H1 (cell line): ENCODE measurements at regions not wholly inside any gene's neighbourhood (a gene's known extent, or its start where the extent isn't known, plus 50 kb on each side); places are given as distances from the start of the nearest gene placed in this dataset.

Source experiments
- CTCF ChIA-PET: fragments of 300-600 bp; sonication (Branson Sonifier 250); formaldehyde crosslinking; loops from one replicate; lab custom pipeline; 2021; ENCODE audit not compliant: partially characterized antibody; lab: Charles Lee
- POLR2A ChIA-PET: fragments of 300-600 bp; sonication (Branson Sonifier 250); formaldehyde crosslinking; loops from one replicate; lab custom pipeline; 2021; ENCODE audit warnings: inconsistent platforms; ENCODE audit not compliant: partially characterized antibody; lab: Charles Lee
- DNase-seq, 2 experiments: peaks; one replicate each; pipeline versions ENCODE4 v3.0.0 to v3.0.0-alpha.2; 2010 to 2022; ENCODE audit warnings: low spot score in 2 of 2, low read depth in 1 of 2, mixed read lengths in 1 of 2
- FAIRE-seq: peaks from 2 replicates; lab custom pipeline; 2011; peaks lifted over from hg19 to GRCh38; lab: Jason Lieb, UNC
- H2AFZ ChIP-seq: 2 replicates; pipeline ENCODE4 v1.8.1; 2012; ENCODE audit warnings: low read length, inconsistent platforms
- H2AK5ac ChIP-seq: 2 replicates; pipeline ENCODE4 v1.6.1; 2013; ENCODE audit warnings: low read depth, low read length
- H2BK120ac ChIP-seq: replicated peaks from 2 replicates; pipeline ENCODE3; 2013; ENCODE audit warnings: low read depth, low read length, inconsistent platforms
- H2BK12ac ChIP-seq: 2 replicates; pipeline ENCODE4 v1.6.1; 2013; ENCODE audit warnings: low read depth, low read length
- H2BK15ac ChIP-seq: 2 replicates; pipeline ENCODE4 v1.6.1; 2013; ENCODE audit warnings: low read length
- H2BK20ac ChIP-seq: 2 replicates; pipeline ENCODE4 v1.6.1; 2013; ENCODE audit warnings: low read length
- H2BK5ac ChIP-seq: 2 replicates; pipeline ENCODE4 v1.6.1; 2013; ENCODE audit warnings: low read depth, low read length
- H3K14ac ChIP-seq: 2 replicates; pipeline ENCODE4 v1.6.1; 2013; ENCODE audit warnings: inconsistent platforms; ENCODE audit not compliant: insufficient read length
- H3K18ac ChIP-seq: 2 replicates; pipeline ENCODE4 v1.6.1; 2013; ENCODE audit warnings: low read length; ENCODE audit errors: extremely low read depth
- H3K23ac ChIP-seq: 2 replicates; pipeline ENCODE4 v1.6.1; 2013; ENCODE audit warnings: inconsistent platforms; ENCODE audit not compliant: insufficient read length
- H3K23me2 ChIP-seq: 2 replicates; pipeline ENCODE4 v1.6.1; 2013; ENCODE audit warnings: low read depth, low read length
- H3K27ac ChIP-seq: 2 replicates; pipeline ENCODE4 v1.6.1; 2011; ENCODE audit warnings: low read depth, low read length, inconsistent platforms
- H3K27me3 ChIP-seq, 4 experiments: replicated peaks in 1 of 4; 1 replicate in 1 of 4; 2 replicates in 3 of 4; pipeline versions ENCODE4 v1.6.1 to v1.8.1; 2011 to 2013; ENCODE audit warnings: low read length in 3 of 4, mild to moderate bottlenecking in 3 of 4, inconsistent platforms in 2 of 4, mixed read lengths in 2 of 4, moderate library complexity in 1 of 4; ENCODE audit not compliant: control insufficient read depth in 3 of 4, insufficient read depth in 3 of 4; ENCODE audit errors: extremely low read depth in 1 of 4
- H3K36me3 ChIP-seq, 4 experiments: 2 replicates each; pipeline versions ENCODE4 v1.6.1 to v1.8.1; 2011 to 2013; ENCODE audit warnings: mild to moderate bottlenecking in 4 of 4, low read length in 3 of 4, moderate library complexity in 2 of 4, control low read depth in 1 of 4, inconsistent platforms in 1 of 4; ENCODE audit not compliant: insufficient read depth in 4 of 4, control insufficient read depth in 2 of 4
- H3K4ac ChIP-seq: replicated peaks from 2 replicates; pipeline ENCODE3; 2013; ENCODE audit warnings: low read length, low read depth, mixed read lengths, inconsistent platforms; ENCODE audit not compliant: insufficient read length
- H3K4me1 ChIP-seq, 4 experiments: replicated peaks in 1 of 4; 1 replicate in 1 of 4; 2 replicates in 3 of 4; pipeline versions ENCODE4 v1.6.1 to v1.8.1; 2011 to 2013; ENCODE audit warnings: low read length in 3 of 4, inconsistent platforms in 2 of 4, mixed read lengths in 1 of 4; ENCODE audit not compliant: insufficient read depth in 4 of 4, control insufficient read depth in 3 of 4
- H3K4me2 ChIP-seq, 2 experiments: 2 replicates each; pipeline versions ENCODE4 v1.6.1 to v1.8.1; 2011 to 2013; ENCODE audit warnings: low read depth in 2 of 2, low read length in 2 of 2, control low read depth in 1 of 2, inconsistent platforms in 1 of 2, mild to moderate bottlenecking in 1 of 2; ENCODE audit not compliant: insufficient read depth in 1 of 2
- H3K4me3 ChIP-seq, 4 experiments: fragments of 200-600, 300-600 bp in 1 of 4; sonication (generic), shearing (Covaris generic), sonication (Bioruptor Twin) in 1 of 4; 2 replicates each; pipeline versions ENCODE4 v1.5.1 to v1.8.1; 2011 to 2016; ENCODE audit warnings: low read length in 4 of 4, low read depth in 3 of 4, control low read depth in 2 of 4, inconsistent platforms in 2 of 4, mild to moderate bottlenecking in 2 of 4, mixed read lengths in 1 of 4, moderate library complexity in 1 of 4; ENCODE audit not compliant: insufficient read depth in 2 of 4; ENCODE audit errors: extremely low read depth in 1 of 4
- H3K56ac ChIP-seq: replicated peaks from 2 replicates; pipeline ENCODE3; 2013; ENCODE audit warnings: low read depth, mild to moderate bottlenecking, mixed read lengths, low read length, inconsistent platforms; ENCODE audit not compliant: insufficient read length
- H3K79me1 ChIP-seq: 2 replicates; pipeline ENCODE4 v1.6.1; 2013; ENCODE audit warnings: low read depth, low read length, control low read depth
- H3K79me2 ChIP-seq, 2 experiments: 2 replicates each; pipeline versions ENCODE4 v1.6.1 to v1.8.1; 2012 to 2013; ENCODE audit warnings: low read length in 2 of 2, mild to moderate bottlenecking in 2 of 2, inconsistent platforms in 1 of 2; ENCODE audit not compliant: insufficient read depth in 2 of 2, control insufficient read depth in 1 of 2
- H3K9ac ChIP-seq, 4 experiments: replicated peaks in 1 of 4; 1 replicate in 1 of 4; 2 replicates in 3 of 4; pipeline versions ENCODE4 v1.6.1 to v1.8.1; 2011 to 2013; ENCODE audit warnings: low read depth in 3 of 4, low read length in 3 of 4, control low read depth in 2 of 4, mild to moderate bottlenecking in 2 of 4, moderate library complexity in 2 of 4, inconsistent platforms in 1 of 4; ENCODE audit errors: extremely low read depth in 1 of 4
- H3K9me3 ChIP-seq, 2 experiments: 2 replicates each; pipeline versions ENCODE4 v1.6.1 to v1.8.1; 2012 to 2013; ENCODE audit warnings: mild to moderate bottlenecking in 2 of 2, moderate library complexity in 2 of 2, control low read depth in 1 of 2, inconsistent platforms in 1 of 2, low read depth in 1 of 2, low read length in 1 of 2, mixed read lengths in 1 of 2; ENCODE audit not compliant: insufficient read depth in 2 of 2
- H4K20me1 ChIP-seq, 2 experiments: replicated peaks in 1 of 2; 2 replicates each; pipeline versions ENCODE3 to v1.8.1; 2011 to 2013; ENCODE audit warnings: inconsistent platforms in 2 of 2, low read length in 2 of 2, mild to moderate bottlenecking in 1 of 2; ENCODE audit not compliant: insufficient read depth in 2 of 2, control insufficient read depth in 1 of 2
- H4K5ac ChIP-seq: 2 replicates; pipeline ENCODE4 v1.6.1; 2013; ENCODE audit warnings: low read length, low read depth, mixed read lengths, inconsistent platforms; ENCODE audit not compliant: insufficient read length
- H4K8ac ChIP-seq: 2 replicates; pipeline ENCODE4 v1.8.0; 2013; ENCODE audit warnings: mild to moderate bottlenecking, moderate library complexity, low read length, inconsistent platforms; ENCODE audit not compliant: insufficient read depth; ENCODE audit errors: extremely low read depth
- H4K91ac ChIP-seq: replicated peaks from 2 replicates; pipeline ENCODE3; 2013; ENCODE audit warnings: low read length, mixed read lengths, inconsistent platforms; ENCODE audit not compliant: insufficient read length
- ATF3 ChIP-seq: IDR thresholded peaks from 2 replicates; pipeline ENCODE4 v1.6.1; 2011; ENCODE audit warnings: low read depth, mild to moderate bottlenecking, low read length; ENCODE audit not compliant: insufficient read depth
- BACH1 ChIP-seq: IDR thresholded peaks from 2 replicates; pipeline ENCODE4 v1.6.1; 2012; ENCODE audit warnings: low read length, improper control_type of control experiment
- BCL11A ChIP-seq, 2 experiments: IDR thresholded peaks; one replicate each; pipeline ENCODE4 v1.6.1; 2011; ENCODE audit warnings: low read depth in 2 of 2, low read length in 2 of 2, mild to moderate bottlenecking in 2 of 2
- BRCA1 ChIP-seq: IDR thresholded peaks from 2 replicates; pipeline ENCODE4 v1.6.1; 2012; ENCODE audit warnings: low read depth, low read length, improper control_type of control experiment
- CEBPB ChIP-seq: IDR thresholded peaks from 2 replicates; pipeline ENCODE4 v1.6.1; 2012; ENCODE audit warnings: low read depth, low read length
- GABPA ChIP-seq: IDR thresholded peaks from 2 replicates; pipeline ENCODE4 v1.6.1; 2011; ENCODE audit warnings: mild to moderate bottlenecking, low read length, moderate library complexity, borderline replicate concordance; ENCODE audit not compliant: insufficient read depth
- HDAC2 ChIP-seq, 2 experiments: fragments of 300-600 bp in 1 of 2; sonication (generic) in 1 of 2; IDR thresholded peaks; 2 replicates each; pipeline ENCODE4 v1.6.1; 2011 to 2012; ENCODE audit warnings: low read depth in 2 of 2, low read length in 2 of 2, mild to moderate bottlenecking in 2 of 2, moderate library complexity in 2 of 2, borderline replicate concordance in 1 of 2, inconsistent platforms in 1 of 2
- JUND ChIP-seq: IDR thresholded peaks from 2 replicates; pipeline ENCODE4 v1.6.1; 2011; ENCODE audit warnings: mild to moderate bottlenecking, improper control_type of control experiment, low read length
- MAFK ChIP-seq: IDR thresholded peaks from 2 replicates; pipeline ENCODE4 v1.6.1; 2012; ENCODE audit warnings: low read depth, mild to moderate bottlenecking, improper control_type of control experiment, low read length
- NANOG ChIP-seq: IDR thresholded peaks from 2 replicates; pipeline ENCODE4 v1.6.1; 2011; ENCODE audit warnings: low read length, low read depth, mild to moderate bottlenecking, inconsistent platforms; ENCODE audit not compliant: insufficient read depth, poor library complexity, severe bottlenecking
- SP1 ChIP-seq: IDR thresholded peaks from 2 replicates; pipeline ENCODE4 v1.6.1; 2011; ENCODE audit warnings: low read depth, low read length
- TCF12 ChIP-seq: IDR thresholded peaks from 2 replicates; pipeline ENCODE4 v1.6.1; 2011; ENCODE audit warnings: low read depth, mild to moderate bottlenecking, low read length
- ZNF274 ChIP-seq: IDR thresholded peaks from 2 replicates; pipeline ENCODE4 v1.7.0; 2012; ENCODE audit warnings: low read length, borderline replicate concordance; ENCODE audit errors: extremely low read depth
- WGBS, 2 experiments: shearing (Covaris generic) in 1 of 2; methylation state at CpG; one replicate each; pipeline versions ENCODE4 v1.1.6 to v1.1.7; 2013 to 2015; ENCODE audit warnings: low lambda C conversion rate in 2 of 2, mixed read lengths in 2 of 2, inconsistent platforms in 1 of 2, low coverage in 1 of 2, missing lambda C conversion rate in 1 of 2; ENCODE audit not compliant: insufficient replicate concordance in 2 of 2, insufficient coverage in 1 of 2, insufficient read length in 1 of 2; ENCODE audit errors: extremely low coverage in 1 of 2, missing lambda C conversion rate in 1 of 2; 5-methylcytosine and 5-hydroxymethylcytosine counted together

- Histone ChIP-seq H3K79me1 (no peaks in the 10 kb centered on the region), H2BK120ac (no peak overlapping the region), H3K4me1 (no peaks in the 10 kb centered on the region), H2BK20ac (no peak overlapping the region), H3K14ac (no peak overlapping the region), H3K79me2 (no peaks in the 10 kb centered on the region), H3K36me3 (no peaks in the 10 kb centered on the region), H3K9ac (no peak overlapping the region), H2BK5ac (no peak overlapping the region), H3K4ac (no peak overlapping the region), H4K5ac (no peak overlapping the region), H3K4me3 (no peak overlapping the region), H3K56ac (no peak overlapping the region), H3K23me2 (no peaks in the 10 kb centered on the region), H3K23ac (no peak overlapping the region), H3K9me3 (no peaks in the 10 kb centered on the region), H4K8ac (no peak overlapping the region), H2BK12ac (no peak overlapping the region), H4K91ac (no peak overlapping the region)
- DNase-seq: no peak
- FAIRE-seq: no peak
- ChIA-PET POLR2A (no interaction called here), CTCF (interaction anchor here (0.9 to 1.4 kb wide), 2 partner anchors 12 to 54 kb away, joined by 3 to 4 read pairs; no protein-coding TSS in a partner anchor)
- 91% methylated on average over 5 of the region's 5 CpGs; no CpG with 5 or more reads in 1 of the 2 experiments for WGBS, 2 experiments
- TF ChIP-seq ATF3 (no peak), HDAC2 (IDR thresholded peaks at IDR 0.05; ENCODE audit: borderline replicate concordance in 1 of 2, low read depth in 2 of 2, low read length in 2 of 2) (no peak), BACH1 (no peak), BRCA1 (no peak), ZNF274 (no peak), GABPA (no peak), JUND (no peak), NANOG (no peak), CEBPB (no peak), BCL11A (IDR thresholded peaks at IDR 0.05; ENCODE audit: low read depth in 2 of 2, low read length in 2 of 2) (no peak), MAFK (no peak), SP1 (no peak), TCF12 (no peak)
- TF ChIP-seq, all 59 proteins: peak for 0
- Histone ChIP-seq H2AK5ac (no peak overlapping the region), H3K4me2 (no peak overlapping the region), H3K18ac (no peak overlapping the region), H3K27me3 (no peaks in the 10 kb centered on the region; a peak in 1 of 7 replicates), H2BK15ac (no peak overlapping the region), H4K20me1 (no peaks in the 10 kb centered on the region), H3K27ac (no peak overlapping the region), H2AFZ (no peak overlapping the region)
Observed at GRCh38 chr13:24106429-24106828, 54.1 kb upstream of the SPATA13 start.
